BE2C (cell line): ENCODE measurements at regions not wholly inside any gene's neighbourhood (a gene's known extent, or its start where the extent isn't known, plus 50 kb on each side); places are given as distances from the start of the nearest gene placed in this dataset.

Source experiments
- DNase-seq: peaks from one replicate; pipeline ENCODE4 v3.0.0-alpha.2; 2020
- H3K27me3 ChIP-seq: fragments of 250-450 bp; sonication (Bioruptor Pico); 2 replicates; pipeline ENCODE4 v1.5.1; 2020; ENCODE audit warnings: mild to moderate bottlenecking
- H3K36me3 ChIP-seq: fragments of 250-450 bp; sonication (Bioruptor Pico); 2 replicates; pipeline ENCODE4 v1.5.1; 2020; ENCODE audit warnings: mild to moderate bottlenecking
- H3K4me1 ChIP-seq: fragments of 250-450 bp; sonication (Bioruptor Pico); 2 replicates; pipeline ENCODE4 v1.5.1; 2020
- H3K4me3 ChIP-seq: 2 replicates; pipeline ENCODE4 v1.5.1; 2011; ENCODE audit warnings: low read depth, low read length
- H3K9me3 ChIP-seq: fragments of 250-450 bp; sonication (Bioruptor Pico); 2 replicates; pipeline ENCODE4 v1.5.1; 2020
- CTCF ChIP-seq: IDR thresholded peaks from 2 replicates; pipeline ENCODE4 v1.5.1; 2012; ENCODE audit warnings: mild to moderate bottlenecking, low read depth, low read length

- H3K36me3 ChIP-seq, result no peaks in the 10 kb centered on the region
- no peak overlapping the region for H3K4me3 ChIP-seq
- no peaks in the 10 kb centered on the region for H3K4me1 ChIP-seq
- no peaks in the 10 kb centered on the region for H3K9me3 ChIP-seq
- DNase-seq, result no peak
- H3K27me3 ChIP-seq, result no peaks in the 10 kb centered on the region
- TF ChIP-seq CTCF, result no peak
These were observed 690.4 kb upstream of the MEF2C start for GRCh38 chr5:89573345-89573744.

GRCh38 chr5:89572696-89573095, 689.7 kb upstream of the MEF2C start:
- no peaks in the 10 kb centered on the region for H3K36me3 ChIP-seq
- TF ChIP-seq CTCF, result no peak
- H3K9me3 ChIP-seq, result no peaks in the 10 kb centered on the region
- H3K4me1 ChIP-seq, result no peaks in the 10 kb centered on the region
- no peak overlapping the region for H3K4me3 ChIP-seq
- H3K27me3 ChIP-seq, result no peaks in the 10 kb centered on the region
- DNase-seq, result no peak

- DNase-seq, result no peak
- Histone ChIP-seq H3K4me1 (no peaks in the 10 kb centered on the region), H3K36me3 (no peaks in the 10 kb centered on the region), H3K4me3 (no peak overlapping the region), H3K9me3 (no peaks in the 10 kb centered on the region), H3K27me3 (no peaks in the 10 kb centered on the region)
- TF ChIP-seq CTCF, result no peak
These were observed 687.6 kb upstream of the MEF2C start for GRCh38 chr5:89570557-89570956.

- TF ChIP-seq CTCF, result no peak
- H3K9me3 ChIP-seq, result no peaks in the 10 kb centered on the region
- DNase-seq, result no peak
These were observed 683.4 kb upstream of the MEF2C start for GRCh38 chr5:89566340-89566739.

GRCh38 chr5:89560696-89561095, 677.7 kb upstream of the MEF2C start:
- Histone ChIP-seq H3K4me3 (no peak overlapping the region), H3K27me3 (no peaks in the 10 kb centered on the region), H3K36me3 (no peaks in the 10 kb centered on the region), H3K4me1 (no peaks in the 10 kb centered on the region; the same call in 1 of the 2 replicates), H3K9me3 (no peaks in the 10 kb centered on the region)
- DNase-seq, result no peak
- no peak for TF ChIP-seq CTCF

More at GRCh38 chr5:89566340-89566739, 683.4 kb upstream of the MEF2C start:
- no peak overlapping the region for H3K4me3 ChIP-seq
- H3K36me3 ChIP-seq, result no peaks in the 10 kb centered on the region
- H3K4me1 ChIP-seq, result no peaks in the 10 kb centered on the region; the same call in 1 of the 2 replicates
- H3K27me3 ChIP-seq, result no peaks in the 10 kb centered on the region

GRCh38 chr5:89556215-89556913, 673.4 kb upstream of the MEF2C start:
- no peak overlapping the region for H3K4me3 ChIP-seq
- no peaks in the 10 kb centered on the region for H3K9me3 ChIP-seq
- TF ChIP-seq CTCF, result no peak
- no peaks in the 10 kb centered on the region for H3K36me3 ChIP-seq
- no peaks in the 10 kb centered on the region for H3K4me1 ChIP-seq
- H3K27me3 ChIP-seq, result no peaks in the 10 kb centered on the region
- no peak for DNase-seq
